ENCODE measurements at regions not wholly inside any gene's neighbourhood (a gene's known extent, or its start where the extent isn't known, plus 50 kb on each side); places are given as distances from the start of the nearest gene placed in this dataset.
A peak's percentile ranks its signal among the peaks of the same experiment; 100 is the strongest.

DNA sequence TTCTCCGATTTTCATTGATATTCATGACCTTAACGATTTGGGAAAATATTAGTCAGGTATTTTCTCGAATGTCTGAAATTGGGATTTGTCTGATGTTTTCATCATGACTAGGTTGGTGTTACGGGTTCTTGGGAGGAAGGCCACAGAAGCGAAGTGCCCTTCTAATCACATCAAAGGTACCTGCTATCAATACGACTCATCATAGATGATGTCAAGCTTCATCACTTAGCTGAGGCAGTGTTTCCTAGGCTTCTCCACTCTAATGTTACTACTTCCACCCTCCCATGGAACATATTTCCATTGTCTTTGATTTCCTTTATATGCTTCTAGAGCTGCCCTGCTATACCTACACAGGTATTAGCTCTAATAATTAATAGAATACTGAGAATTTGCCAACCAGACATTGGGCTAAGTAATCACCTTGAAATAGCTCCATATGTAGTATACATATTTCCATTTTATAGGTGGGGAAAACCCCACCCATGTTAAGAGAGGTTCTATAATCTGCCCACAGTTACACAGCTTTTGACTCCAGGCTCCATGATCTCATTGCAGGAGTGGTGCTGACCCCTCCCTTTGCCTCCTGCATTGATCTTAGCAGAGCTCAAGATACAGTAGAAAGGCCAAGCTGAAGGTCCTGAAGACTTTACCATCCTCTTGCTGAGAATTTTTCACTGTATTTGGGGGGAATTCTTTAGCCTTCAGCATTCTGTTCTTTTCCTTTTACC is 238.6 kb upstream of the ADAMTSL1 start:
- no peak for DNase-seq

DNA sequence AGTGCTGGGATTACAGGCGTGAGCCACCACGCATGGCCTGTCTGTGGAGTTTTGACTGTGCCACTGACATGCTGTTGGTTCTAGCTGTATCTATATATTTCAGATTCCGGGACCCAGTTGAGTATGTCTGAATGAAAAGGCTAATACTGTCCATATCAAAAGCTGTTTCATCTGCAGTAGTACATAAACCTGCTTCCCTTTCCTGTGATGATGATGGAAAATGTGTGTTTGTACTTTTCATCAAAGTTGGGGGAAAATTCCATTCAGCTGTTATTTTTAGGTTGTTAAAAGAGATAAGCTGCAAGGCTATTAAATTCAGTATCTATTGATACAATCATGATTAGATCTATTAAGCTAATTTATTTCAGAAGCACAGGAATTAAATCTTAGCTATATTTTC is 237.6 kb upstream of the ADAMTSL1 start:
- DNase-seq, result no peak

DNA sequence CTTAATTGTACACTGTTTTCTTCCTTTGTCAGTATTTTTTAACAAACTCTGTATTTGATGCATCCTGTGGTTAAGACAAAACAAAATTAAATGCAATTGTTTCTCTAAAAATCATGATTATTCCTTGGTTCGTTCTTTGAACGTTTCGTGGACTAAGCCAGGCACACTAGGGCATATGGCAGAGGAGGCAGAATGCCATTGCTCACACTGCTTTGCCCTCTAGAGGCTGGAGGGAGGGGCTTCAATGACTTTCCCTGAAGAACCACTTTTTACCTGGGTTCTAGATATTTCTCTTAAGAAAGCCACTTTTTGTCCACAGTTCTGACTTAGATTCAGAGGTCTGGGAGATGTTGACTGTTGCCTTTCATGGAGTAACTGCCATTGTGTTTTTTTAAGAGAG is 236.2 kb upstream of the ADAMTSL1 start:
- no peak for DNase-seq

DNA sequence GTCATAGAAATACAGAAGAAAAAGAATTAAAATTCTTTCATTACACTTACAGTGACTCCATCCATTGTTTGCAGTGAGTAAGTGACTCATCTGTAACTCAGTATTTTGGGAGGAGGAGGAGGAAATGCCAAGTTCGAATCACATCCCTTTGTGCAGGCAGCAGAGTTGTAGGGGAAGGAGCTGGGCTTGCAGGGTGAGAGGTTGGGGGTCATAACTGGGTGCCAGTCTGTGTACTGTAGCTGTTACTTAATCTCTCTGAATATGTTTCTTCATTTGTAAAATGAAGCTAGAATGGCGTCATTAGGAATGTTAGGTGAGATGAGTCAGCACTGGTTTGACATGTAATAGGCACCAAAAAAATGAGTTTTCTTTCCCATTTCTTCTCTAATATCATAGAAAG is 235.7 kb upstream of the ADAMTSL1 start:
- DNase-seq, result no peak

DNA sequence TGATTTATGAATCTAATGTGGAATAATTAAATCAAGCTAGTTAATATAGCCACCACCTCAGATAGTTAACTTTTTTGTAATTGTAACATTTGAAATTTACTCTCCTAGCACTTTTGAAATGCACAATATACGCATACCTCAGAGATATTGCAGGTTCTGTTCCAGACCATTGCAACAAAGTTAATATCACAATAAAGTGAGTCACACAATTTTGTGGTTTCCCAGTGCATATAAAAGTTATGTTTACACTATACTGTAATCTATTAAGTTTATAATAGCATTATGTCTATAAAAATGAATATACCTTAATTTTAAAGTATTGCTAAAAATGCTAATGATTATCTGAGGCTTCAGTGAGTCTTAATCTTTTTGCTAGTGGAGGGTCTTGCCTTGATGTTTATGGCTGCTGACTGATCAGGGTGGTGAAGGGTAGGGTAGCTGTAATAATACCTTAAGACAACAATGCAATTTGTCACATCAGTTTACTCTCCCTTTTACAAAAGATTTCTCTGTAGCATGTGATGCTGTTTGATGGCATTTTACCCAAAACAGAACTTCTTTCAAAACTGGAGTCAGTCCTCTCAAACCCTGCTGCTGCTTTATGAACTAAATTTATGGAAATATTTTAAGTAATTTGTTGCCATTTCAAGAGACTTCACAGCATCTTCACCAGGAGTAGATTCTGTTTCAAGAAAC is 235.1 kb upstream of the ADAMTSL1 start:
- DNase-seq, result no peak

DNA sequence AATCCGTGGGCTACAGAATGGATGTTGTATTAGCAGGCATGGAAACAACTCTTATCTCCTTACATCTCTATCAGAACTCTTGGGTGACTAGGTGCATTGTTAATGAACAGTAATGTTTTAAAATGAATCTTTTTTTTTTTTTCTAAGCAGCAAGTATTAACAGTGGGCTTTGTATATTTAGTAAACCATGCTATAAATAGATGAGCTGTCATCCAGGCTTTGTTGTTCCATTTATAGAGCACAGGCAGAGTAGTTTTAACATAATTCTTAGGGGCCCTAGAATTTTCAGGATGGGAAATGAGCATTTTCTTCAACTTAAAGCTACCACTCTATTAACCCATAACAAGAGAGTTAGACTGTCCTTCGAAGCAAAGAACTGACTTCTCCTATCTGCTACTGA is 233.7 kb upstream of the ADAMTSL1 start:
- no peak for DNase-seq

DNA sequence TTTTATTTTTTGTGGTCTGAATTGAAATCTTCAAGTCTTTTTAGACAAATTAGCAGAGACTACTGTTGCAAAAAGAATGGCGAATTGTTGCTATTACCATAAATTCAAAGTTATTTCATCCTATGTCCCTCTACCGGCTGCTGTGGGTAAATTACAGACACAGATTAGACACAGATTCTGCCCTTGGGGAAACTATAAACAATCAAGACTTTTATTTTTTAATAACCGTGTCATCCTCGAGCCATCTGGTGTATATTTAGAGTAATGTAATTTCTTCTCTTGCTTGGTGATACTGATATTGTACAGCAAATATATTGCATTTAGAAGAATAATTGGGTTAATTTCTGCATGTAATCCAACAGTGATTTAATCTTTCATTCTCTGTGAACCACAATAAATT is 228.0 kb upstream of the ADAMTSL1 start:
- DNase-seq, result no peak

DNA sequence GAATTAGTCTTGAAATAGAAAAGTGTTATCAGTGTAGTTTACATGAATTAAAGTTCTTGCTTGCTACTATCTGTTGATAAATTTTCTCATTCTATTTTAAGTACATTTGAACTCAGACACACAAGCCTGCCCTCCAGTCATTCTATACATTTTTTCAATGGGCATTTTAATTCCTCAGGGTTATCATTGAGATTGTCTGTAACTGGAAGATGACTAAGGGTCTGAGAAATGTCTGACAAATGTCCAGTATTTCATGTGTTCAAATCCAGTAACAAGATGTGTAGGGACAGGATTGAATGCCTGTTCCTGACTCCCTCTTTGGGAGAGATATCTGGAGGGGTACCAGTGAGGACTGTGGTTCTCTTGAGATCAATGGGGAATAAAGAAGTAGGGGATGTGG is 223.9 kb upstream of the ADAMTSL1 start:
- no peak for DNase-seq

DNA sequence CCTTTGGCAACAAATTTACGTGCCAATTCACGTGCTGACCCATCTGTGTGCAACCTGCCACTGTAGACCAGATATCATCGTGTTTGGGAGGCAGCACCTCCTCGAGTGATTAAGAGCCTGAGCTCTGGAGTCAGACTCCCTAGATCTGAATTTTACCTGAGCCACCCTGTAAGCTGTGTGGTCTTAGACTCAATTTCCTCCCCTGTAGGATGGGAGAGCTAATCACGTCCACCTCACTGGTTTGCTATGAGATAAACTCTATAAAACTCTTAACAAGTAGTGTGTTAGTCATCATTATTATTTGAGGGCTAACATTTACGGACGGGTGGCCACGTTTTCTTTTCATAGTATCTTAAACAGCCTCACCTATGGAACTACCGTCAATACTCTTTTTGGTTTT is 220.0 kb upstream of the ADAMTSL1 start:
- DNase-seq, result no peak

DNA sequence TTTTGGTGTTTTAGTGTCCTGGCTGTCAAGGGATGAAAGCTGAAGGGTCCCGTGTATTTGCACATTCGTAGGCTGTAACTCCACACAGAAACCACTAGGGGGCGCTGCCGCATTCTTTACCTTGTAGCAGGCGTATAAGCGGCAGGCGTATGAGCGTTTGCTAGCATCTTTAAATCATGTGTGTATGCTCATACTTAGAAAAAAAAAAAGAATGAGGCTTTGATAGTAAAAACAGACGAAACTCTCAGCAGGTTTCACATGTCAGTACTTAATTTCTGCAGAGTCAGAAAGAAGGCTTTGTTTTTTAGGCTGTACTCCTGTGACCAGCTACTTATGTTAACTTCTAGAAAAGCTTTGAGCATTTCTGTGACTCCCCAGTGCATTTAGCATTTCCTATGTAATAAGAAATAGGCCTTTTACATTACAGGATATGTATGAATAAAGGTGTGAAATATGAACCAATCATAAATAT is 218.8 kb upstream of the ADAMTSL1 start:
- peak; percentile 57 for DNase-seq

DNA sequence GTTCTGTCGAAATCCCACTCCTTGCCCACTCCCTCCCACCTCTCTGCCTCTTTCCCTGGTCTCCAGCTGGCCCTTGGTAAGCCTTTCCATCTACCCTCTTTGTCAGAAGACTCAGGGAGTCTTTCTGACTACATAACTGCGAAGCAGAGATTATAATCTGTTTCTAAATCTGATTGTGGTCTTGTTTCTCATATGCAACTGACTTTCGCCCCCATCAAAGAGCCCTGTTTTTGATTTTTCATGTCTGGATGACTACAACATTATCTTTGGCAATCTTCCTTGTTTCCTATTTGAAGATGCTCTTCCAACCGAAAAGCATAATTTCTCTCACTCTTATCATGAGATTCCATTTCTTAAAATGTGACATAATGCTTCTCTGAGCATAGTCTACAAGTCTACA is 218.2 kb upstream of the ADAMTSL1 start:
- no peak for DNase-seq

DNA sequence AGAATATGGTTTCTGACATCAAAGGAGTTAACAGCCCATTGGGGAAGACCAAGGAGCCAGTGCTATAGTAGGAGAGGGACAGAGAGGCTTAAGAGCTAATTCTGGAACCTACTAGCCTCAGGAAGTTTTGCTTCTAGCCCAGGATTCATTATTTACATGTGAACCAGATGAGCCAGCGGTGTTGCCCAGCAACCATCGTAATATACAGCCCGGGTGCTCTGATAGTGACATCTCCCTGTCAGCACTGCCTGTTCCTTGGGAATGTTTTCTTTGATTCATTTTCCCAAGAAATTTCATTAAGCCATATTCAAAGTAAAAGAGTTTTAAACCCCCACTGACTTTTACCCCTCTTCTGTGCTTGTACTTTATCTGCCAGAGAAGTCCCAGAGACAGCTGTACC is 217.4 kb upstream of the ADAMTSL1 start:
- no peak for DNase-seq

DNA sequence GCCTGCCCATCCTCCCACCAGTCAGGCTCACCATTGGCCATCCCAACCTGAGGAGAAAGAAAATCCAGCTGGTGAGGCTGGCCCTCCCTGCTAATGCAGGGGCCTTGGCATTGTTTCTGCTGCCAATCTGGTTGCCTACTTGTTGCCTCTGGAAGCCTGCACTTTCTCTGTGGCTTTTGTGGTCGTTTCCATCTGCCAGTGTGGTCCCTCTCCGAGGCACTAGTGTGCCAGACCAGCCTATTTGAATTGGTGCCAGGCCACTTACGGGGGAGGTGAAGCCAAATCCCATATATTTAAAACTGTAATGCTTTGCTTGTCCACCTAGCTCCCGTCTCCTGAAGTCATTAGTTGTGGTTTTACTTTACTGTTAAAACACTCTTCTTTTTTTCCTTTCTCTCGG is 213.4 kb upstream of the ADAMTSL1 start:
- DNase-seq, result no peak

DNA sequence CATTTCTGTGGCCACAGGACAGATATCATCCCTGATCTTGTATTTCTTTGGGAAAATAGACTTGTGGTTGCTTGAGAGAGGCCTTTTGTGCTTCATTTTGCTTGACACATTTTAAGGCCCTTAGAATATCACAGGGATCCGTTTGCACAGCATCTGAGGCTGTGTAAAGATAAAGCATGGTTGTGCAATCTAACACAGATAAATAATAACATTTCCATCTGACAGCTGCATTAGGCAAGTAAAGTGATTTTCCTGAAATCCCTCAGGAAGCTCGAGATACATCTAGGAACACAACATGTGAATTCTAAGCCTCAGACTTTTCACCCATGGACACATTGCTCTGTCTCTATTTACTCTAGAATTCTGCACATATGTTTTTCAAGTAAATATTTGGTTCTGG is 212.8 kb upstream of the ADAMTSL1 start:
- no peak for DNase-seq

DNA sequence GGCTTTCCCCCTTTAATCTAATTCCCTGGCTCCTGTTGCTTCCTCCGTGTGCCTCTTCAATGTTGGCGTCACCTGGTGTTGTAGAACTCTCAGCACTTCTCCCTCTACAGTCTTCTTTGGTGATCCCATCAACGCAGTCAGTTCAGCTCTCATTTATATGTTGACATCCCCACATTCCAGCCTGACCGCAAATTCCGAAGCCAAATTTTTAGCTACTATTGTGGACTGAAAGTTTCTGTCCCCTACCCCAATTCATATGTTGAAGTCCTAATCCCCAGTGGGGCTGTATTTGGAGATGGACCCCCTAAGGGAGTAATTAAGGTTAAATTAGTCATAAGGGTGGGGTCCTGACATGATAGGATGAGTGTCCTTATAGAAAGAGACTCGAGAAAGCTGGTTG is 210.6 kb upstream of the ADAMTSL1 start:
- no peak for DNase-seq

DNA sequence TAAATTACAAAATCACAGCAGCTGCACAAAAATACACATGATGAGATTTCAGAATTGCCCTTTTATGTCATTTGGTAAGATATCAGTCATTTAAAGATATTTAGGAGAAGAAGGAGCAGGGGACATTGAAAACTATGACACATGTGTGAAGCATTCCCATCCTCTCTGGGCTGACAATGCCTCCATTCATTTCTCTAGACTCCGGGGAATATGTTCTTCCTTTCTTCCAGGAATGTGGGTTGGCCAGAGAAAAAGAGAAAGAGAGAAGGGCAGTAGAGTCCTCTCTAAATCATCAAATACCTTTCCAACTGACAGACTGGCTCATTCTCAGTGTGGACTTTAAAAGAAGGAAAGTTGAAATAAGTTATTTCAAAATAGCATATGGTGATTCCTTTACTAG is 205.6 kb upstream of the ADAMTSL1 start:
- no peak for DNase-seq

DNA sequence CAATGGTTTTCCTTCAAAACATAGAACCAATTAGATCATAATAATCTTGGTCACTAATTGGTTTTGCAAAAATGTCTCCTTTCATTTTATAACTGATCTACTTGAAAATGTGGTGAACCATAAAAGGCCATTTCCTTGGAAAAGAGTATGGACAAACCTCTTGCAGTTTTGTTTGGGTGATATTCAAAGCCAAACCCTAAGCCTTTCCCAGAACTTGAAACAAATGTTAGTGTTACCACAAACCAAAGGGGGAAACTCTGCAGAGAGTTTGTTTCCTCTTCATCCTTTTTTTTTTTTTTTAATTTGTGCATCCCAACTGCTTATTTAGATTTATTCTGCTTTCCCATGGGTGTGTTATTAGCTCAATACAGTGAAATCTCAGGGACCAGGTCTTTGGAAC is 204.4 kb upstream of the ADAMTSL1 start:
- DNase-seq, result no peak

DNA sequence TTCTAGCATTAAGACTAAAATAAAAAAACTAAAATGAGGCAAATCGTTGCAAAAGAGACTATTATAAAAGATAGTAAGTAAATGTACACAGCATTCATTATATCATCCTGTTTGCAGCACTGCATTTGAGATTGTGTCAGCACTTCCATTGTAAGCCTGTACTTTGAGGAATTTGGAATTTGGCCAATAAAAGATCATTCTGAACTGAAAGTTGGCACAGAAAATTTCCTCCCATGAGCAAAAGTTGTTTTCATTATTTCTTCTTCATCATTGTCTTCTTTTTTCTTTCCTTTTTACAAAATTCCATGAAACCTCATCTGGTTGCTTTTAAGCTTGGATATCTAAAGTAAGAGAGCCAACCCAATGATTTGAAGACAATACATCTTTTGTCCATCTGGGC is 199.3 kb upstream of the ADAMTSL1 start:
- no peak for DNase-seq

DNA sequence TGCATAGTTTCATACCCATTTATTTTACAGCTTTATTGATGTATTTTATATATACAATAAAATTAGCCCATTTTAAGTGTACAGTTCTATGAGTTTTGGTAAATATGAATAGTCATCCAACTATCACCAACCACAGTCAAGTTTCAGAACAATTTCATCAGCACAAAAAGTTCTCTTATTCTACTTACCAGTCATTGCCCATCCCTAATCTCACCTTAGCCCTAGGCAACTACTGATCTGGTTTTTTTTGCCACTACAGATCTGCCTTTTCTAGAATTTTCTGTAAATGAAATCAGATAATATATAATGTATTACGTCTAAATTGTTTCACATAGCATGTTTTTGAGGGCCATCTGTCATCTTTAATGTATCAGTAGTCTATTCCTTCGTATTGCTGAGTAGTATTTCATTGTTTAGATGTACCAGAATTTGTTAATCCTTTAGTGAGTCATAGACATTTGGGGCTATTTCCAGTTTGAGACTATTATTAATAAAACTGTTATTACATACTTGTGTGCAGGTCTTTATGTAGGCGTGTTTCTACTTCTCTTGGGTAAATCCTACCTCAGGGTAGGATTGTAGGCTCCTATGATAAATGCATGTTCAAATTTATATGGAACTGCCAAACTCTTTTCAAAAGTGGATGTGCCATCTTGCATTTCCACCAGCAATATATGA is 198.5 kb upstream of the ADAMTSL1 start:
- no peak for DNase-seq

DNA sequence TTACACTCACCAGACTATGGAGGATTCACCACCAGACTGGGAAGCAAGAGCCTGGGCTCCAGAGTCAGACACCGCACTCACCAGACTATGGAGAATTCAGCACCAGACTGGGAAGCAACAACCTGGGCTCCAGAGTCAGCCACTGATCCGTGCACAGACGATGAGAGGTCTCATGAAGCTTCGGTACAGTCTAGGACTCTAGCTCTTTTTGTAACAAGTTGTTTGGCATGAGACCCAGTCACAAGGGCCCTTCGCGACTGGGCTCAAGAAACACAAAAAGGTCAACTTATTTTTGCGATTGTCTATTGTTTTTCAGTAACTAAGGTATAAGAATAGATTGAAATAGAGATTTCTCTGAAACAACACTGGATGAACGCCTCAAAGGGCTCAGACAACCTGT is 192.7 kb upstream of the ADAMTSL1 start:
- no peak for DNase-seq

DNA sequence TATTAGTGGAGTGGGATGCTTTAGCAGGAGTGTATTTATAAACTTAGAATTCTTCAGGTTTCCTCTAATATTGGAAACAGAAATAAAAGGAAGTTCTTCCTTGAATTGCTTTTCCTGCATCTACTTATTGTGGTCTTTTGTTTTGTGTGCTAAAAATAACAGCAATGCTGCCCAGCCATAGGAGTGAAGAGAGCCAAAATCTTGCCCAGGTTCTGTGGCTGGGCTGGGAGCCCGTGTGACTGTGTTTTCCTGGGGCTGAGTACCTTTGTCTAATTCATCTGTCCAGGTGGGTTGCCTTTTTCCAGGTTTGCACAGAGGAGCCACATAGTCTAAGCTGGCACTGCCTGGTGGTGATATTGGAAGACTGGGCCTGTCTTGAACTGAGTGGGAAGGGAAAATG is 179.7 kb upstream of the ADAMTSL1 start:
- no peak for DNase-seq

DNA sequence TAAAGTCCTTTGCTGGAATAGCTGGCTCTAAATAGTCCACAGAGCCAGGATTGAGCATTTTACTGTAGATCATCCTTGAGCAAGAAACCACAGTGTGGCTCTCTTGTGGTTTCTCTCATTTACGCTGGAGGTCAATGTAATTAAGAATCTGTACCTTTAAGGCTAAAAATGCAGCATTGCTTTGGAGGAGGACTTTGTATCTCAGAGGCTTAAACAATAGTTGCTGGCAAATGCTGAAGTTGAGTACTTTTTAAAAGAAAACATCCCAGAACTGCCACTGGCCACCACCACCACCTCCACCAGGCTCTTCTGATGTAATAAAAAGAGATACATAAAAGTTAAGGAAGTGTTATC is 177.3 kb upstream of the ADAMTSL1 start:
- DNase-seq, result no peak

DNA sequence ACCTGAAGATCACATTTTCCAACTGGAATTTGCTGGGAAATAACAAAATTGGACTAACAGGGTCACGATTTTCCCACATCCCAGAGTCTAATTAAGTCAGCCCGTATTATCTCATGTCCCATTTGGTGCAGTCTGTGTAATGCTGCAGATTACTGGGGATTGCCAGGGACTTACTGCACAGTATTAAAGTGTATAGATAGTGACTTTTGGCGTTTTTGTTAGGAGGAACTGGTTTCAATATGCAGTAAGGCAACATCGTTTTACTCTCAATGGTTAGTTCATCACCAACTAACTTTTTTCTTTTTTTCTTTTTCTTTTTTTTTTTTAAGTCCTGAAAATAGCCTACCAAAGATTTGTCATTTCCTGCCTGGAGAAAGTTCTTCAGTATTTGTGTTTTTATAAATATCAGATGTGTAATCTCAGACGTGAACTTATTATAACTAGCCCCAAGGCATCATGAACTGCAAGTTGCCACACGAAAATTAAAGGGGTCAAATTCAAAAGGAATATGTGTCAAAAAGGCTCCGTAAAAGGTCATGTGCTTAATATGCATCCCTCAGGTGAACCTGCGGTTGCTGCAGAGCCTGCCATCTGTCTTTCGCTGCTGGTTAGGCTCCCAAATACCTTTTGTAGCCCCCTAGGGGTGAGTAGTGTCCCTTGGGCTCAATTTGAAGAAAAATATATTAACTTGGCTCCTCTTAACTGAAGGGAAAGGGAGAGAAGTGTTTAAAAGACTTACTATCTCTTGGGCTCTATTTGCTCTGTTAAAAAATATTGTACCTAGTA is 176.7 kb upstream of the ADAMTSL1 start:
- peak; percentile 47 for DNase-seq

DNA sequence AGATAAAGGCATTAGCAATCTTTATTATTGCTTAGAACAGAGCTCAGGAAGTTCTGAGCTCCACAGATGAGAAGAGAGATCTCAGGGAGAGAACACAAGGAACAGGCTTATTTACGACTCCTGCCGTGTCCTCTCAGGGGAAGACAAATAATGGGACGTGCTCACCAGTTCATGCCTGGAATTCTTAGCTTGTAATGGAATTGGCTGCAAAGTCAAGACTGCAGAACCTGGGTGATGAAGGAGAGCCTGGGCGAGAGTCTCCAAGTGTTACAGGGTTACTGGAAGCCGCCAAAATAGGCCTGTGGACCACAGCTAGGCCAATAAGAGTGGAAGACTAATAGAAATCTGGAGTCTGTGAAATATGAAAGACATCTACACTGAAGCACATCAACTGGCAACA is 174.5 kb upstream of the ADAMTSL1 start:
- DNase-seq, result no peak

All from NCI-H1436 treated with DMSO at 0.1 percent for 48 hours (cell line).